GM18858 (cell line): ENCODE measurements at regions not wholly inside any gene's neighbourhood (a gene's known extent, or its start where the extent isn't known, plus 50 kb on each side); places are given as distances from the start of the nearest gene placed in this dataset.

Source experiments
- ATAC-seq: cut with Tn5 transposase; IDR thresholded peaks from one replicate; pipeline ENCODE4 v1.9.1; 2021; ENCODE audit not compliant: unreplicated experiment

DNA sequence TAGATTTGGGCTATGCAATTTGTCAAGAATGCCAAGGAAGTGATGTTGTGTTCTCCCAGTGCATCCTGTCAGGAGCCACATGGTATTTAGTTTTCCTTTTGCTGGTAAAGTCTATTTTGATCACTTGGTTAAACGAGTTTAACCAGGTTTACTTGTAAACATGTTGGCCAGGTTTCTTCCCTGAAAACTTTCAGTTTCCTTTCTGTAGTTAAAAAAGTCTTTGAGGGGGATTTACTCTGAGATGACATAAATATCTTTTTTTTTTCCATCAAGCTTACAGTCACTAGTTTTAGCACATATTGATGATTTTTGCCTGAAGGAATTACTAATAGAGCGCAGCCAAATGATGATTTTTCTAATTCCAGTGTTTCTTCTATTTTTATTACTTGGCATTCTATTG, 320.5 kb downstream of the PHF14 start:
- no peak for ATAC-seq

DNA sequence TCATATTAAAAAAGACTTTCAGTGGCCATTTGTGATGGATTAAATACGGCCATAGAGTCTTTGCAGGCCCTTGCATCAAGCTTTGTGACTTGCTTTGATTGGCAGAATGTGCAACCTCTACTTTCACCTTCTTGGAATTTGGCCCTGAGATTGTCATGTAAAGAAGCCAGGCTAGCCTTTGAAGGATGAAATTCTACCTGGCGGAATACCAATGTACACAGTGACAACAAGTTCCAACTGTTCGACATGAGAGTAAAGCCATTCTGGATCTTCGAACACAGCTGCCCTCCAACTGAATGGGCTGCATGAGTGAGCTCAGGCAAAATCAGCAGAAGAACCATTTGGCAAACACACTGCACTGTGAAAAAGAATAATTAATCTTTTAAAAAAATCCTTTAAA, 321.3 kb downstream of the PHF14 start:
- no peak for ATAC-seq

DNA sequence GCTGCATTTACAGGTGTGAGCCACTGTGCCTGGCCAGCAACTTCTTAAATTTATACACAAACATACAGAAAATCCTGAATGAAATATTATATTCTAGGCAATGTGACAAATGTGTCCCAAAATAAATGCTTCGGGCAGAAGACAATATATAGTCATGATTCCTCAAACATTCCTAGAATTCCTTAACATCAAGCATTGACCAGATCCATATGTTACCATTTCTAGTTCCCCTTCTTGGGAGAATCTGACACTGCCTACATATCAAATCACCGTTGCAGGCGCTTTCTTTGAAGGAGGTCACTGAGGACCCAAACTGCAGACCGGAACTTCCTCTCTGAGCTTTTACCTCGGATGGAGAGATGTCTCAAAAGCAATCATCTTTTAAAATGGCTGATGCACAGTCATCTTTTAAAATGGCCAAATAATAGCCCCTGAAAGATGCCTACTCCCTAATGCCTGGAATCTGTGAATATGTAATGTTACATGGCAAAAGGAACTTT, 323.5 kb downstream of the PHF14 start:
- no peak for ATAC-seq

GRCh38 chr7:11297764-11298163, 324.1 kb downstream of the PHF14 start:
- no peak for ATAC-seq

GRCh38 chr7:11298220-11298619, 324.5 kb downstream of the PHF14 start:
- ATAC-seq = no peak

- no peak for ATAC-seq
Measured at GRCh38 chr7:11300241-11300640, 326.6 kb downstream of the PHF14 start.

DNA sequence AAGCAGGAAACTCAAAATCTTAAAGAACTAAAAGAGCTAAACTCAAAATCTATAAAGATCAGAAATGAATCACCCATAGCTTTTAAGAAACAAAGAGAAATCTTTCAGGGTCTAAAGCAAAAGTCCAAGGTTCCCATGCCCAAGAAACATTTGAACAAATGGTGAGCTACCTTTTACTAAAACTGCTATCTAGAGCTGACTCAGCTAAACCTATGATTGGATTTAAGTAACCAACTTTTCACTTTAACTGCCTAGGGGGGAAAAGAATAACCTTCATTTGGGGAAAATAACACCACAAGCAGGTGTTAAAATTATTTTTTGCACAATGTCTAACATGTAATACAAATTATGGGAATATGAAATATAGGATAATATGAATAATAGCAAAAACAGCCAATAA, 328.4 kb downstream of the PHF14 start:
- ATAC-seq = no peak

GRCh38 chr7:11313801-11314200, 340.1 kb downstream of the PHF14 start:
- ATAC-seq = no peak

DNA sequence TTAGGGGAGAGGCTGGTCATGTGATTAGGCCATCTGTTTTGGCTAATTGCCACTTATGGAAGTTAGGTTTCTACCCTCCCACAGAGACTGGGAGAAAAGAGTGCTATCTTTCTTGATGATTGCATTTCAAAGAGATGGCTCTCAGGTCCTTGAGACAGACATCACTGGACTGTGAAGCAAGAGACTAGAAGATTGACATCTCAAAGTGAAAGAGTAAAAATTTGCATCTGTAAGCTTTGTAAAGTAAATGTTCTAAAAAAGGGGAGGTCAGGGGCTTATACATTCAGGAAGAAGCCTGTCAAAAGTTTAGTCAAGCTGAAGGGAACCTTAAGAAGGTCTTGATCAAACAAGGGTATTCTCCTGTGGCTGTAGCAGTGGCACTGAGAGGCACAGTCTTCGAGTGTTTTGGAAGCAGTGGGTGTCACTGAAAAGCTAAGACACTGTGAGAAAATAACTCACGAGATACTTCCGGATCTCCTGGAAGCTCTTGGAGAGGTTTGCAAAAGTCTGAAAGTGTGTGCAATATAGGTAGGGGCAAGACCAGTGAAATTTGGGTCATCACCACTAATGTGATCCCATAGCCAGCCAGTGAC, 342.1 kb downstream of the PHF14 start:
- ATAC-seq = peak; percentile 76

- peak; percentile 30 for ATAC-seq
Measured at GRCh38 chr7:11317766-11318165, 344.1 kb downstream of the PHF14 start.

GRCh38 chr7:11319491-11320274, 346.0 kb downstream of the PHF14 start:
- no peak for ATAC-seq
